Heart right ventricle (tissue), 16 donors: ENCODE measurements at regions not wholly inside any gene's neighbourhood (a gene's known extent, or its start where the extent isn't known, plus 50 kb on each side); places are given as distances from the start of the nearest gene placed in this dataset.
"Not testable (repeated sequence)": the region's sequence is repeated elsewhere in the genome, so short reads cannot be mapped to it uniquely, and the experiment has no call there.

ENCODE experiments used
- ATAC-seq, 8 donors: fragments of 200-7000 bp; cut with Tn5 transposase; one replicate each; pipeline ENCODE4 v1.9.1; 2020; ENCODE audit warnings: mild to moderate bottlenecking in 8 of 8, moderate library complexity in 8 of 8, moderate number of reproducible peaks in 1 of 8
- DNase-seq, 2 donors: peaks; one replicate each; pipeline ENCODE4 v3.0.0-alpha.2; 2020
- H3K27ac ChIP-seq, 10 donors: fragments of 200-600 bp; sonication (generic) in 2 of 10; one replicate each; pipeline versions ENCODE4 v1.5.0 to v1.8.0; 2020 to 2022; ENCODE audit warnings: mild to moderate bottlenecking in 3 of 10
- H3K27me3 ChIP-seq, 7 donors: fragments of 200-600 bp; one replicate each; pipeline ENCODE4 v1.8.0; 2021 to 2022; ENCODE audit warnings: mild to moderate bottlenecking in 2 of 7
- H3K36me3 ChIP-seq, 9 donors: fragments of 200-600 bp; sonication (generic) in 1 of 9; one replicate each; pipeline versions ENCODE4 v1.5.0 to v1.8.0; 2020 to 2022; ENCODE audit warnings: mild to moderate bottlenecking in 2 of 9
- H3K4me1 ChIP-seq, 9 donors: fragments of 200-600 bp; sonication (generic) in 1 of 9; one replicate each; pipeline versions ENCODE4 v1.5.0 to v1.8.0; 2020 to 2022; ENCODE audit warnings: mild to moderate bottlenecking in 4 of 9
- H3K4me3 ChIP-seq, 10 donors: fragments of 200-600 bp; sonication (generic) in 2 of 10; one replicate each; pipeline versions ENCODE4 v1.5.0 to v1.8.0; 2020 to 2022; ENCODE audit warnings: mild to moderate bottlenecking in 7 of 10, moderate library complexity in 2 of 10
- H3K9me3 ChIP-seq, 11 donors: fragments of 200-600 bp in 10 of 11; sonication (generic) in 2 of 11; one replicate each; pipeline versions ENCODE4 v1.5.0 to v1.8.0; 2013 to 2022; ENCODE audit warnings: mild to moderate bottlenecking in 2 of 11, control low read depth in 1 of 11, moderate library complexity in 1 of 11
- WGBS, 2 donors: extraction: QIAGEN DNeasy Blood & Tissue Kit; methylation state at CpG; one replicate each; pipeline ENCODE4 v1.1.7; 2013; ENCODE audit warnings: inconsistent platforms in 1 of 2; 5-methylcytosine and 5-hydroxymethylcytosine counted together
- intact Hi-C, 10 donors: fragments of 100-400 bp; cut with DNase I; formaldehyde crosslinking; loops; one replicate each; pipeline versions ENCODE4 v1.11.1 to v1.14.2; 2022
- TF ChIP-seq, protein P1 (sequence below), 9 donors: fragments of 200-600 bp; sonication (generic) in 2 of 9; IDR thresholded peaks; one replicate each; pipeline versions ENCODE4 v1.5.0 to v1.8.0; 2021 to 2022; ENCODE audit warnings: antibody characterized with exemption in 9 of 9, mild to moderate bottlenecking in 5 of 9, moderate library complexity in 1 of 9
- donor health status: Arrhythmogenic right ventricular cardiomyopathy.
- donor health status: ischemic (EF 13 %, LVEDD 7.1; RV severe dilation, severe dysfunction).
- donor health status: healthy with polysubstance abuse.
- donor health status: DM: no; HTN: yes; CAD: no.
- donor health status: DM: no; HTN: no; CAD: no.
- donor health status: ischemic (EF 25% LVEDD 6.9; RV normal size, moderate dysfunction).
- donor health status: ischemic (EF 25% LVEDD 5.7; RV mildly dilated, moderate dysfunction).
- donor health status: healthy.
- donor health status: DM: yes; HTN: yes; CAD: no.
- donor health status: Ischemic cardiomyopathy.
- donor health status: ischemic (EF 35%, LVEDD 5.7; RV mildly dilated, moderate dysfunction).
- donor health status: nonischemic (EF 11% LVEDD 7.7; RV severe dilation, severe dysfunction).
- donor health status: DM: yes; HTN: yes; CAD: no.
- donor health status: PGD.
- donor health status: ischemic (EF 29% LVEDD 5.4; RV normal size, mild dysfunction).
- donor health status: nonischemic (EF 23%, LVEDD 6.1; RV moderate dilation, normal function).

DNA sequence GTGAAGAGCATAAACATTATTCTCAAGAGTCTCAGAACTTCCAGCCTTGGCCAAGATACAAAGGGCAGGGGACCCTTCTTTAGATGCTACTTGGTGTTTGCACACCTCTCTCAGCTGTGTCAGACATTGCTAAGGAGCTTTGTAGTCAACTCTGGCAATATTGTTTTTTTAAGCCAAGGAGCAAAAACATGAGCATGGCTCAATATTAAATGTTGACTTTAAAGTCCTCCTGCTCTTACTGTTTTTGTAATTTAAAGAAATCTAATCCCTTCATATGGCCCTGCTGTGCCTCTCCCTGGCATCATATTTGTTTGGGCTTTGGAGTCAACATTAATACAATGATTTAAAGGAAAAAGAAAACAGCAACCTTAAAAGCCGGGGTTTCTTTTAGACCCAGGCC is 67.9 kb upstream of the TMEM170B start:
- Histone ChIP-seq H3K27ac (no peak overlapping the region), H3K4me3 (no peak overlapping the region), H3K9me3 (no peaks in the 10 kb centered on the region), H3K27me3 (no peaks in the 10 kb centered on the region), H3K4me1 (peaks cover 0 to 22% (median 3%) of the 10 kb centered on the region in 9 donors), H3K36me3 (no peaks in the 10 kb centered on the region)
- DNase-seq (no peak), ATAC-seq (no peak)
- intact Hi-C loops, result no loop called here
- TF ChIP-seq, protein P1, sequence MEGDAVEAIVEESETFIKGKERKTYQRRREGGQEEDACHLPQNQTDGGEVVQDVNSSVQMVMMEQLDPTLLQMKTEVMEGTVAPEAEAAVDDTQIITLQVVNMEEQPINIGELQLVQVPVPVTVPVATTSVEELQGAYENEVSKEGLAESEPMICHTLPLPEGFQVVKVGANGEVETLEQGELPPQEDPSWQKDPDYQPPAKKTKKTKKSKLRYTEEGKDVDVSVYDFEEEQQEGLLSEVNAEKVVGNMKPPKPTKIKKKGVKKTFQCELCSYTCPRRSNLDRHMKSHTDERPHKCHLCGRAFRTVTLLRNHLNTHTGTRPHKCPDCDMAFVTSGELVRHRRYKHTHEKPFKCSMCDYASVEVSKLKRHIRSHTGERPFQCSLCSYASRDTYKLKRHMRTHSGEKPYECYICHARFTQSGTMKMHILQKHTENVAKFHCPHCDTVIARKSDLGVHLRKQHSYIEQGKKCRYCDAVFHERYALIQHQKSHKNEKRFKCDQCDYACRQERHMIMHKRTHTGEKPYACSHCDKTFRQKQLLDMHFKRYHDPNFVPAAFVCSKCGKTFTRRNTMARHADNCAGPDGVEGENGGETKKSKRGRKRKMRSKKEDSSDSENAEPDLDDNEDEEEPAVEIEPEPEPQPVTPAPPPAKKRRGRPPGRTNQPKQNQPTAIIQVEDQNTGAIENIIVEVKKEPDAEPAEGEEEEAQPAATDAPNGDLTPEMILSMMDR (IDR thresholded peaks at IDR 0.05), result no peak
- WGBS, 2 donors, result 96 to 97% methylated on average over 1 of the region's 1 CpG

DNA sequence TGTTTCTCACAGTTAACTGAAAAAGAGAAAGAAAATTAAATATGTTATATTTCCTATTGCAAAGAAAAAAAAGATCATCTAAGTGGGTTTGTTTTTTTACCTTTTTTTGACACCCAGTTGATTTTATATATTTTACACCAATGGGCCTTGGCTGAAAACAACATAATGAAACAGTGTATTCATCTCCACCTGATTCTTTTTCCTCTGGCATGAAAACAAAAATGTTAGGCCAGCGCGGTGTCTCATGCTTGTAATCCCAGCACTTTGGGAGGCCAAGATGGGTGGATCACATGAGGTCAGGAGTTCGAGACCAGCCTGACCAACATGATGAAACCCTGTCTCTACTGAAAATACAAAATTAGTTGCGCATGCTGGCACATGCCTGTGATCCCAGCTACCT is 69.3 kb upstream of the TMEM170B start:
- H3K9me3 ChIP-seq, H3K36me3 ChIP-seq, H3K4me1 ChIP-seq, intact Hi-C loops, H3K27me3 ChIP-seq, DNase-seq, ATAC-seq, H3K4me3 ChIP-seq, H3K27ac ChIP-seq: not testable (repeated sequence)
- WGBS, 2 donors, result 64 to 65% methylated on average over 4 of the region's 4 CpGs

DNA sequence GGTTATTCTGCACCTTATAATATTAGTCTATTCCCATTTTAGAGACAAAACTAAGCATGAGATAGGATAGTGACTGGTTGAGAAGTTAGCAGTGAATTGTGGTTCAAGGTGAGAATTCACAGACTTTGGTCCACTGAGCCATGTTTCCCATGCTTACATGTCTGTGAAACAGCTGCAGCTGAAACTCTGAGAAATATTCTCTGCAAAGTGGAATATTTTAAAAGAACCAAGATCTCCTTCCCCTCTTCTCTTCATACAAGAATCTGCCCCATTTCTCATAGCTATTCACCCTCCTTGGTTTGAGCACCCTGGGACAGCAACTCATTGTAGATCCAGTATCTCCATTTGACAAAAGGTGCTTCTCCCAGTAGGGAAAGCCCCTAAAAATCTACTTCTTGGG is 70.2 kb upstream of the TMEM170B start:
- Histone ChIP-seq H3K9me3 (no peaks in the 10 kb centered on the region), H3K4me1 (peaks cover 0 to 14% (median 0%) of the 10 kb centered on the region in 9 donors), H3K36me3 (no peaks in the 10 kb centered on the region), H3K27ac (no peak overlapping the region), H3K27me3 (no peaks in the 10 kb centered on the region), H3K4me3 (no peak overlapping the region)
- intact Hi-C loops, result no loop called here
- ATAC-seq, result no peak
- DNase-seq, result no peak
- TF ChIP-seq, protein P1 (IDR thresholded peaks at IDR 0.05), result no peak

DNA sequence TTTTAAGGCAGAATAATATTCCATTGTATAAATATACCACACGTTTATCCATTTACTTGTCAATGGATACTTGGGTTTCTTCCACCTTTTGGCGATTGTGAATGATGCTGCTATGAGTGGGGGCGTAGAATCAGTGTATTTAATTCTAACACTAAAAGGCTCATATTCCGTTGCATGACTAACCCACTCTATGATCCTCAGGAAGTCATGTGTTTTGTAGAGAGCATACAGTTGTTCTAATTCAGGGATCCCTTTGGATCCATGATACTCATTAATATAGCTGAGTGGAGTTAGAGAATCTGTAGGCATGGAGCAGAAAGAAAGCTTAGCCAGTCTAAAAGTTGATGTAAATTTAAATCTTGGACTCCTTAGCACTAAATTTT is 74.2 kb upstream of the TMEM170B start:
- no peak for ATAC-seq
- intact Hi-C loops, result no loop called here

DNA sequence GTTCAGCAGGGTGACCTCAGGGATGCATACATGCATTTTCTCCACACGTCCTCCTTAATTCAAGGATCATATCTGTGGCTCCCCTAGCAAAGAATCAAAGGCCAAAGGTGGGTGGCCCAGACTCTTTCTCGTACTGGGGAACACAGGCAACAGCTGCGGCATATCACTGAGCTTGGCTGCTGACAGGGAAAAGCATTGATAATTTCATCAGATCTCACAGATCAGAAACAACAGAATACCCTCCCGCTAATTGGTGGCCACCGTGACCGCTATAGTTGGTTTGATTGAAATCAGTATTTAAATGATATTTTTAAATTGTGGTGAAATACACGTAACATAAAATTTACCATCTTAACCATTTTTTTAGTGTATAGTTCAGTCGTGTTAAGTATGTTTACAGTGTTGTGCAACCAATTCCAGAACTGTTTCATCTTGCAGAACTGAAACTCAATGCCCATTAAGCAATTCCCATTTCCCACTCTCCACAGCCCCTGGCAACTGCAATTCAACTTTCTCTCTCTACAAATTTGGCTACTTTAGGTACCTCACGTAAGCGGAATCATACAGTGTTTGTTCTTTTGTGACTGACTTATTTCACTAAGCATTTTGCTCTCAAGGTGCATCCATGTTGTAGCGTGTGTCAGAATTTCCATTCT is 74.7 kb upstream of the TMEM170B start:
- ATAC-seq, result peak in 2 of 8 donors; percentile 25 to 31
- Histone ChIP-seq H3K27me3 (no peaks in the 10 kb centered on the region), H3K27ac (no peak overlapping the region), H3K4me1 (peaks cover 0 to 38% (median 0%) of the 10 kb centered on the region in 9 donors), H3K4me3 (no peak overlapping the region), H3K36me3 (no peaks in the 10 kb centered on the region), H3K9me3 (no peaks in the 10 kb centered on the region)
- 76 to 83% methylated on average over 11 of the region's 11 CpGs for WGBS, 2 donors
- no peak for DNase-seq
- TF ChIP-seq, protein P1 (IDR thresholded peaks at IDR 0.05), result no peak
- intact Hi-C loops, result no loop called here

More for the DNA sequence above, 74.2 kb upstream of the TMEM170B start:
- H3K9me3 ChIP-seq, result no peaks in the 10 kb centered on the region
- H3K36me3 ChIP-seq, result no peaks in the 10 kb centered on the region
- no peak for DNase-seq
- peaks cover 0 to 38% (median 0%) of the 10 kb centered on the region in 9 donors for H3K4me1 ChIP-seq
- H3K4me3 ChIP-seq, result no peak overlapping the region
- no peaks in the 10 kb centered on the region for H3K27me3 ChIP-seq
- 90 to 96% methylated on average over 4 of the region's 4 CpGs for WGBS, 2 donors
- TF ChIP-seq, protein P1 (IDR thresholded peaks at IDR 0.05), result no peak
- no peak overlapping the region for H3K27ac ChIP-seq
